Iris pigment epithelial cell (primary cell): ENCODE measurements at regions not wholly inside any gene's neighbourhood (a gene's known extent, or its start where the extent isn't known, plus 50 kb on each side); places are given as distances from the start of the nearest gene placed in this dataset.

Source experiments
- DNase-seq: peaks from one replicate; pipeline ENCODE4 v3.0.0-alpha.2; 2011; ENCODE audit warnings: low read depth

GRCh38 chr3:66592016-66592761 is 91.4 kb upstream of the LRIG1 start:
- DNase-seq: peak; percentile 53

- peak; percentile 60 for DNase-seq
Observed at GRCh38 chr3:66592927-66593625, 92.3 kb upstream of the LRIG1 start.

DNA sequence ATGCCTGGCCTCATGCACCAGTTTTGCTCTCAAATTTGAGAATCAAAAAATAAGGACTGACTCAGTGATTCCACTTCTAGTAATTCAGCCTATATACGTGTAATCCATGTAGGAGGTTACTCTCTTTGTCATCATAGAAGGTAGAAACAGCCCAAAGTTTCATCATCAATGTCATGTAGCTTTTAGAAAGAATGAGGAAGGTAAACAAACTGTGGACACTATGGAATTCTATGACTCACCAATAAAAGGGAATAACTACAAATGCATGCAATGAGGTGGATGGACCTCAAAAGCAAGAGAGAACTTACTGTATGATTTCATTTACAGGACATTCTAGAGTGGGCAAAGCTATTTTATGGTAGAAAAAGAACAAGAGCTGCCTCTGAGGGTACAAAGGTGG is 93.2 kb upstream of the LRIG1 start:
- DNase-seq: peak; percentile 94

DNA sequence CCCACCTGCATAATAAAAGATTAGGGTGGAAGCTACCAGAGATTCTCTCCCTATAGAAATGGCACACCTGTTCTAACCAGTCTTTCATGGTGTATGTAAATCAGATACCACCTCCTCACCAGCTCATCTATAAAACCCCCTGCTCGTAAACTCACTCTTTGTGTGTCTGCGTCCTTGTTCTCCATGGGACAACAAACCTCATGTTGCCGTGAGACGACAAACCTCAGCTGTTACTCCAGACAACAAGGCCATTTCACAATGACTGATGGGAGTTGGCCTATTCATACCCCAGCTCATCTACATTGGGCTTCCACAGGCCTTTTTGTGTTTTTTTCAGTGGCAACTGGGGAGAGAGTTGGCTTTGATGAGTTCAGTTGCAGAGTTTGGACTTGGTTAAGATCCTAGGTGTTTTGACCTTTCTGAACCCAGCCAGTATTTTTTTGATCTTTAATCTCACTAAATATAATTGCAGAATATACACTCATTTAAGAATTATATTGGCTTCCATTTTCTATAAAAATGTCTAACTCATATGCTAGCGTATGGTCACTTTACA is 96.6 kb upstream of the LRIG1 start:
- no peak for DNase-seq

DNA sequence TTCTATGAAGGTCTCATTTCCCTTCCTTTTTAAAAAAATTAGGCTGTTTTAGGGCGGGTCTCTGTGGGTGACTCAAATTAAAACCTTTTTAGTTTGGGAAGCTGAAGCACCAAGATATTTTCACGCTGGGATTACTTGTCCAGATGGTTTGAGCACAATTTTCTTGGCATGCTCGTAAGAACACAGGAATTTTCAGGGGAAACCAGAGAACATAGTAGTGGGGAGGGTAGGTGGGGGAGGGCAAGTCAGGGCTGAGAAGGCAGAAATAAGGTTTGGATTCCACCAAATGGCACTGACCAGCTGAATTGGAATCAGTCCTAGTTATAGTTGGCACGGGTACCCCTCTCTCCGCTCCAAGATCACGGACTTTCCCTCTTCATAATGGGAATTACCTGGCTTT is 97.3 kb upstream of the LRIG1 start:
- peak; percentile 61 for DNase-seq

GRCh38 chr3:66602237-66602636 is 101.4 kb upstream of the LRIG1 start:
- DNase-seq: no peak

DNA sequence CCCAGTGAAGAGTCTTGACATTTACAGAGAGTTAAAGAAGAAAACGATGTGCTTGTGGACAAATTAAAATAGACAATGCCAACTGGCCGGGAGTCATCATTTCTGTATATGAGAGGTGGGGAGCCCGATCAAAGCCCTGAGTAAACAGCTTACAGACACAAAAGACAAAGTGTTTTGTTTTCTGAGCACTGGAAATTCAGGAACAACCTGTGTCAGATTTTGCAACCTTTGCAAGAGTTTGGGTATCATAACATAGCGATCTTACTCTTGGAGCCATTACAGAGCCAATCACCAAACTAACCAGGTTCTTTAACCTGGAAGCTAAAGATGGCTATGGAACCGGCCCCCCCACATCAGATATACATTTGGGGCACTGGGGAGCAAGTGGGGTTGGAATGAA is 101.9 kb upstream of the LRIG1 start:
- no peak for DNase-seq

DNA sequence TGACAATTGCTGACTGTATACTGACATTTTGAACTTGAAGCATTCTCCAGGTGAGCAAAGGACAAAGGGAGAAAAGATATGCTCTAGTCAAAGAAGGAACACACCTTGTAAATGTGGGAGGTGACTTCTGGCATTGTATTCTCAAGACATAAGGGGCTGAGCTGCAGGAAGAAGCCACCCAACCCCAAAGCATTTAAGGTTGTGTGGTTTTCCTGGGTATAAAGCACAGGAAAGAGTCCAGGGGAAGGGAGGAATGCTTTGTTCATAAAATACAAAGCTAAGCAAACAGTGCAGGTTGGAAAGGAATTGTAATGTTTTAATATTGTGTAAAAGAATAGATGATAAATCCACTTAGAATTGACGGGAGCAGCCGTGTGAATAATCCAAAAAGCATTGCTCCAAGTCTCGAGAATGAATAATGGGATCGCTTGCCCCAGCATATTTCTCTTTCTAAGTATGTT is 102.4 kb upstream of the LRIG1 start:
- no peak for DNase-seq

GRCh38 chr3:66604481-66604880 is 103.7 kb upstream of the LRIG1 start:
- DNase-seq: no peak

DNA sequence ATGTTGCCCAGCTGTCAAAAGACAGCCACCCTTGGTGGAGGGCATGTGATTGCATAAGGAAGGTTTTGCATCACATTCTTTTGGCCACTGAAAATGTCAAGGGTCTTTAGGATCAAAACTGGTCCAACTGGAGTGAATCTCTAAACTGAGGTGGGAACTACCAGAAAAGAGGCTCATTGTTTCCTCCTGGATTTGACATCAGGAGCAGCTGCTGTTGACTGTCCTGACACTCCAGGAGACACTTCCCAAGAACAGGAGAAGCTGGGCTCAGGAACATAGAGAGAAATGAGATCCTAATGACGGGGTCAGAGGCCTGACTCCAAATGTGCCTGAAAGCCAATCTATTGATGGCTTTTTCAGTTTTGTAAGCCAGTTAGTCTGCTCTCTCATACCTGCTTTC is 105.3 kb upstream of the LRIG1 start:
- DNase-seq: no peak

- no peak for DNase-seq
Observed at GRCh38 chr3:66606868-66607267, 106.0 kb upstream of the LRIG1 start.

DNA sequence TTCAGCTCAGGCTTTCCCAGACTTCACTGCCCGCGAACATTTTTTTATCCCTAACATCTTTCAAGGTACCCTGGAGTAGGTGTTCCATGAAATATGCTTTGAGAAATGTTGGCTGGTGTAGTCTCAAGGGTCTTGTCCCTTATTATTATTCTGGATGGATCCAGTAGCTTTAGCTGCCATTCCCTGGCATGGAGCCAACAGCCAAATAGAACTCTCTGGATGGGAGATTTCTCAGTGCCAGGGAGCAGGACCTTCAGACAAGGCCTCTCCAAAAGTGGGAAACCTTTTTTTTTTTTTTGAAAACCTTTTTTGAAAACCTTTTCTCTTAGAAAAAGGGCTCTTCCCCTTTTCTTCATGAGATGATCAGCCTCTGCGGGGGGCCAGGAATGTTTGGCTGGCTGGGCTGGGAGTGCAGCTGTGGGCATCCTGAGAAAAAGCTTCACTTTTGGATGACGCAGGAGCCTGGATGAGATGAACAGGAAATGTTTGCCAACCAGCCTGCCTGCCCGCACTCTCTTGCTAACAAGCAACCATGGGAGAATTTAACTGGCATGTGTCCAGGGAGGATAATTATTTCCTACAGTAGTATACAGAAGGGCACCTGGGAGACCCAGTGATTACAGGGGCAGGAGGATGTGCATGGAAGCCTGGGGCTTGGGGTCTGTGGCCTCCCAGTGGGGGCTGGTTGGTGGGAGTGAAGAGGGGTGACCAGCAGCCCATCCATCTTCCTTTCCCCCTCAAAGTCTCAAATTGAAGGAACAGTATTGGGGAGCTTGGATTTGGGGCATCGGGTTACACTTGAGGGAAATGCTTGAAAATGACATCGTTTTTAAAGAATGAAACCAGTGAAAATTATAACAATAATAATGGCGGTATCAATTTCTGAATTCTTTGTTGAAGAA is 109.1 kb upstream of the LRIG1 start:
- DNase-seq: peak; percentile 85

DNA sequence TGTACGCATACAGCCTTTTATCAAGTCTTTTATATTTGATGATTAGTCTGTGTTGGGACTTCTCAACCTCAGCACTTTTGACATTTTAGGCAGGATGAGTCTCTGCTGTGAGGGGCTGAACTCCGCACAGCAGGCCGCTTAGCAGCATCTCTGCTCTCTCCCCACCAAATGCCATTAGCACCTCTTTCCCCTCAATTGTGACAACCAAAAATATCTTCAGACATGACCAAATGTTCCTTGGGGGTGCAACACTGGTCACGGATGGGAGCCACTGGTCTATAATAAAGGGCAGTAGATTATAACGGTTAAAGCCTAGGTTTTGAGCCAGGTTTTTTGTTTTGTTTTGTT is 109.7 kb upstream of the LRIG1 start:
- DNase-seq: no peak

DNA sequence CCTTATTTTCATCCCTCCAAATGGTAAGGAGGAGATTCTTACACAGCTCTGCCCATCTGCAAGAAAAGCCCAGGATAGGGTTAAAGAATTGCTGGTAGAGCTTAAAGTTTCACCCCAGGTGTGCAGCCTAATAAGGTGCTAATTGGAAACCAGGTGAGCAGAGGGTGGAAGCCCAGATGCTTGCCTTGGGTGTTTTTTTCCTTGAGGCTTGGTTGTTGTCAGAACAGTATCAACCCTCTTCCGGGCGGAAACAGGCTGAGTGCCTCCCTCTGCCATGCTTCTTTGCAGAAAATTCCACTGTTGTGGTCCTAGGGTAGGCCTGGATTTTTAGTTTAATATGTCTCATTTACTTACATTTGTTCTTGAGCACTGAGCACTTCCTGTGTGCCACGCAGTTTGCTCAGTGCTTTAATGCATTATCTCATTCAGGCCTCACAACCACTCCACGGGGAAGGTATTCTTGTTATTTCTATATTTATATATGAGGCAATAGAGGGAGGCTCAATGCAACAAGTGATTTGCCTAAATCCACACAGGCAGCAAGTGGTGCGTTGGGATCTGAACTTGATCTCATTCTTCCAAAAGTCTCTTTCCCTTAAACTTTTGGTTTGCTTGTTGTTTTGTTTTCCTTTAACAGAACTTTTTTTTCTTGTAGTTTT is 115.0 kb upstream of the LRIG1 start:
- peak; percentile 50 for DNase-seq

GRCh38 chr3:66617351-66617750 is 116.5 kb upstream of the LRIG1 start:
- no peak for DNase-seq

GRCh38 chr3:66618066-66618465 is 117.2 kb upstream of the LRIG1 start:
- no peak for DNase-seq

- no peak for DNase-seq
Observed at GRCh38 chr3:66620296-66620695, 119.5 kb upstream of the LRIG1 start.

DNA sequence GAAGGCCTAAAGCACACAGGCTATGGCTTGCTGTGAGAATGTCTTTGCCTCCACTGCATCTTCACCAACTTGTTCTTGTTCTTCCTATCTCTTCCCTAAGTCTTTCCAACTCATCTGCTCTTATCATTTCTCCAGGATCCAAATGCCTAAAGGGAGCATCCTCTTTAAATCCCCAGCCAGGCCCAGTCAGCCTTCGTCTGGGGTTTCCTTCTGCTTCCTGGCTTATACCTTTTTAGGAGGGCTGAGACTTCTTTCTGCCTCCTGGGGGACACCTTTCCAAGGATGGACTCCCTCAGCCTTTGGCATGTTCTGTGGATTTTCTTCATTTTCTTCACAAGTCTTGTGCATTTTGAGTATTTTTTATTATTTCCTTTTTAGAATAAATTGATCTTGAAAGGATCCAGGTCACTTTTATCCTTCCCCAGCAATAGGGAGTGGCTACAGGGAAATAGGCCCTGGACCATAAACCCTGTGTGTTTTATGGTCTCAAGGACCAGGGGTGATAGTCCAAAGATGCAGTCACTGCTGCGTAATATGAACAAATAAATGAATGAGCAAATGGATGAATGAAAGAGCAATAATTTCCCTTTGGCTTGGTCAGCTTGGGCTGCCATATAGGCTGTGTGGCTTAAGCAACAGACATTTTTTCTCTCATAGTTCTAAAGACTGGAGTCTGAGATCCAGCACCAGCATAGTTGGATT is 122.1 kb upstream of the LRIG1 start:
- no peak for DNase-seq

- DNase-seq: no peak
Observed at GRCh38 chr3:66625505-66626216, 124.8 kb upstream of the LRIG1 start.

DNA sequence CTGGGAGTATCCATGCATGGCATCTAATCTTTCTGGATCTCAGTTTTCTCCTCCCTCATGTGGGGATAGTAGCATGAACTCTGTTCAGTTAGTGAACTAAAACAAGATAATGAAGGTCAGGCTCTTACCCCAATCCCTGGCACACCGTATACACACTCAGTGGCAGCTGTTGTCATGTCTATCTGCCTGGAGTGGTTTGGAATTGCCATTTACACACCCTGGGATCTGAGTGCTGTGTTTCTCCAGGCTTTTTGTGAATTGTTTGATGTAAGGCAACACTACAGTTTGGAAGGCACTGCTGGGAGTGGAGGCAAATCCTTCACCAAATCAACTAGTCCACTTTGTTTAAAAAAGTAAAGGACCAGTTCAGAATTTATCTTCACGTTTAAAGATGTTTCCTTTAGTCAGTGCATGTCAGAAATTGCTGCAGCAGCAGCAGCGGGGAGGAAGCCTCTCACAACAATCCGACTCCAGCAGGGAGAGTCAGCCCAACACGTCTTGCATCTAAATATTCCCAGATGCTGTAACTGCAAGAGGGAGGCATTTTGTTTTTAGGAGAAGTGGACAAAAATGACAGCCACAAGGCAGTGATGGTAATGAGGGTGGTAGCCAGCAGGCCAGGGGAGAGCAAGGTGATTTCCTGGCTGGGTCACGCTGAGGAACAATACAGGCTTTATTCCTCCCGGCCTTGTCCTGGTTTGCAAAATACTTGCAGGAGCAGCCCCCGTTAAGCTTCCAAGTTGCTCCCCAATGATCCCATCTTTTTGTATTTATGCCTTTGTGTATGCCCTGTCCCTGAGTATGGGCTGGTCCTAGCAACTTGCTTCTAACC is 128.5 kb upstream of the LRIG1 start:
- no peak for DNase-seq
